Ishikawa (cell line): ENCODE measurements at regions not wholly inside any gene's neighbourhood (a gene's known extent, or its start where the extent isn't known, plus 50 kb on each side); places are given as distances from the start of the nearest gene placed in this dataset.

ENCODE experiments used
- CREB1 ChIP-seq: IDR thresholded peaks from 2 replicates; pipeline ENCODE4 v1.6.1; 2012; ENCODE audit warnings: low read depth
- EGR1 ChIP-seq: IDR thresholded peaks from 2 replicates; pipeline ENCODE4 v1.6.1; 2012
- YY1 ChIP-seq: IDR thresholded peaks from 2 replicates; pipeline ENCODE4 v1.6.1; 2012; ENCODE audit warnings: low read depth
- TF ChIP-seq, protein P1 (sequence below): IDR thresholded peaks from 2 replicates; pipeline ENCODE4 v1.6.1; 2012; ENCODE audit warnings: low read depth, mild to moderate bottlenecking
- TF ChIP-seq, protein P2 (sequence below): IDR thresholded peaks from 2 replicates; pipeline ENCODE4 v1.6.1; 2012

DNA sequence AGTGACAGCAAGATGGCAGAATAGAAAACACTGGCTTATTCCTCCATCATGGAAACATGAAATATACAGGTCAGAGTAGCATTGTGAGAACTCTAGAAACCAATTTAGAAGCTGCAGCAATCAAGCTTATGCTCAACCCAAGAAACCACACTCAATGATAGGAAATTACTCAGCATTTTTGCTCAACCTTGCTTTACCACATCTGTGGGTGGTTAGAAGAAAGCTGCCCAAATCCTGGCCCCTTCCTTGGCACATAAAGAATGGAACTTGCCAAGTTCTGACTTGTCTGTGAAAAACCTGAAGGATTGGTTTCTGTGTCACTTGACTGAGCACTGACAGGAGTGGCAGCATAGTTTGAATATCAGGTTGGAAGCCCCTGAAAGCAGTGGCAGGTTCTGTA is 108.0 kb upstream of the MOCS1 start:
- TF ChIP-seq, protein P1, sequence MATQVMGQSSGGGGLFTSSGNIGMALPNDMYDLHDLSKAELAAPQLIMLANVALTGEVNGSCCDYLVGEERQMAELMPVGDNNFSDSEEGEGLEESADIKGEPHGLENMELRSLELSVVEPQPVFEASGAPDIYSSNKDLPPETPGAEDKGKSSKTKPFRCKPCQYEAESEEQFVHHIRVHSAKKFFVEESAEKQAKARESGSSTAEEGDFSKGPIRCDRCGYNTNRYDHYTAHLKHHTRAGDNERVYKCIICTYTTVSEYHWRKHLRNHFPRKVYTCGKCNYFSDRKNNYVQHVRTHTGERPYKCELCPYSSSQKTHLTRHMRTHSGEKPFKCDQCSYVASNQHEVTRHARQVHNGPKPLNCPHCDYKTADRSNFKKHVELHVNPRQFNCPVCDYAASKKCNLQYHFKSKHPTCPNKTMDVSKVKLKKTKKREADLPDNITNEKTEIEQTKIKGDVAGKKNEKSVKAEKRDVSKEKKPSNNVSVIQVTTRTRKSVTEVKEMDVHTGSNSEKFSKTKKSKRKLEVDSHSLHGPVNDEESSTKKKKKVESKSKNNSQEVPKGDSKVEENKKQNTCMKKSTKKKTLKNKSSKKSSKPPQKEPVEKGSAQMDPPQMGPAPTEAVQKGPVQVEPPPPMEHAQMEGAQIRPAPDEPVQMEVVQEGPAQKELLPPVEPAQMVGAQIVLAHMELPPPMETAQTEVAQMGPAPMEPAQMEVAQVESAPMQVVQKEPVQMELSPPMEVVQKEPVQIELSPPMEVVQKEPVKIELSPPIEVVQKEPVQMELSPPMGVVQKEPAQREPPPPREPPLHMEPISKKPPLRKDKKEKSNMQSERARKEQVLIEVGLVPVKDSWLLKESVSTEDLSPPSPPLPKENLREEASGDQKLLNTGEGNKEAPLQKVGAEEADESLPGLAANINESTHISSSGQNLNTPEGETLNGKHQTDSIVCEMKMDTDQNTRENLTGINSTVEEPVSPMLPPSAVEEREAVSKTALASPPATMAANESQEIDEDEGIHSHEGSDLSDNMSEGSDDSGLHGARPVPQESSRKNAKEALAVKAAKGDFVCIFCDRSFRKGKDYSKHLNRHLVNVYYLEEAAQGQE, result no peak
- TF ChIP-seq CREB1, result no peak
- no peak for TF ChIP-seq YY1
- TF ChIP-seq, protein P2, sequence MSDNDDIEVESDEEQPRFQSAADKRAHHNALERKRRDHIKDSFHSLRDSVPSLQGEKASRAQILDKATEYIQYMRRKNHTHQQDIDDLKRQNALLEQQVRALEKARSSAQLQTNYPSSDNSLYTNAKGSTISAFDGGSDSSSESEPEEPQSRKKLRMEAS, result no peak
- TF ChIP-seq EGR1, result no peak
